Peyer's patch (tissue), 4 donors: ENCODE measurements at regions not wholly inside any gene's neighbourhood (a gene's known extent, or its start where the extent isn't known, plus 50 kb on each side); places are given as distances from the start of the nearest gene placed in this dataset.

Source experiments
- DNase-seq, 3 donors: peaks; one replicate each; pipeline ENCODE4 v3.0.0-alpha.2; 2017 to 2019
- H3K27ac ChIP-seq, 4 donors: fragments of 200-600 bp; sonication (generic); one replicate each; pipeline ENCODE4 v1.5.1; 2016 to 2019
- H3K27me3 ChIP-seq, 2 donors: fragments of 200-600 bp; sonication (generic); one replicate each; pipeline ENCODE4 v1.5.1; 2019
- H3K36me3 ChIP-seq, 3 donors: fragments of 200-600 bp; sonication (generic); one replicate each; pipeline ENCODE4 v1.5.1; 2016 to 2019
- H3K4me1 ChIP-seq, 4 donors: fragments of 200-600 bp; sonication (generic); one replicate each; pipeline ENCODE4 v1.5.1; 2016 to 2019
- H3K4me3 ChIP-seq, 4 donors: fragments of 200-600 bp; sonication (generic); 1 replicate in 3 of 4; 2 replicates in 1 of 4; pipeline ENCODE4 v1.5.1; 2016 to 2019; ENCODE audit warnings: mild to moderate bottlenecking in 1 of 4
- H3K9me3 ChIP-seq, 4 donors: fragments of 200-600 bp; sonication (generic); one replicate each; pipeline ENCODE4 v1.5.1; 2016 to 2019; ENCODE audit warnings: mild to moderate bottlenecking in 1 of 4
- CTCF ChIP-seq, 6 experiments: fragments of 450-650 bp in 4 of 6; fragments of 200-600 bp in 2 of 6; sonication (generic) in 1 of 6; IDR thresholded peaks; one replicate each; pipeline ENCODE4 v1.5.1; 2017 to 2019; ENCODE audit warnings: antibody characterized with exemption in 6 of 6, mild to moderate bottlenecking in 3 of 6, moderate library complexity in 1 of 6
- POLR2A ChIP-seq, 2 donors: fragments of 450-650 bp; IDR thresholded peaks; one replicate each; pipeline ENCODE4 v1.5.1; 2017; ENCODE audit warnings: antibody characterized with exemption in 2 of 2, mild to moderate bottlenecking in 2 of 2, moderate library complexity in 2 of 2

GRCh38 chr10:123463181-123463580, 203.0 kb upstream of the GPR26 start:
- Histone ChIP-seq H3K36me3 (no peaks in the 10 kb centered on the region), H3K27ac (no peak overlapping the region), H3K9me3 (no peaks in the 10 kb centered on the region), H3K27me3 (no peaks in the 10 kb centered on the region), H3K4me3 (no peak overlapping the region), H3K4me1 (no peaks in the 10 kb centered on the region)
- no peak for TF ChIP-seq CTCF (IDR thresholded peaks at IDR 0.05)
- no peak for TF ChIP-seq POLR2A (IDR thresholded peaks at IDR 0.05)
- no peak for DNase-seq

- Histone ChIP-seq H3K4me3 (no peak overlapping the region), H3K9me3 (no peaks in the 10 kb centered on the region), H3K27me3 (no peaks in the 10 kb centered on the region), H3K27ac (no peak overlapping the region), H3K36me3 (no peaks in the 10 kb centered on the region), H3K4me1 (no peaks in the 10 kb centered on the region)
- TF ChIP-seq CTCF (IDR thresholded peaks at IDR 0.05): no peak
- TF ChIP-seq POLR2A (IDR thresholded peaks at IDR 0.05): no peak
- DNase-seq: no peak
Observed at GRCh38 chr10:123463698-123464097, 202.5 kb upstream of the GPR26 start.

GRCh38 chr10:123464430-123465323, 201.5 kb upstream of the GPR26 start:
- TF ChIP-seq CTCF (IDR thresholded peaks at IDR 0.05) (no peak), POLR2A (IDR thresholded peaks at IDR 0.05) (no peak)
- Histone ChIP-seq H3K27me3 (no peaks in the 10 kb centered on the region), H3K27ac (no peak overlapping the region), H3K36me3 (no peaks in the 10 kb centered on the region), H3K4me1 (no peaks in the 10 kb centered on the region), H3K9me3 (no peaks in the 10 kb centered on the region), H3K4me3 (no peak overlapping the region)
- DNase-seq: no peak

DNA sequence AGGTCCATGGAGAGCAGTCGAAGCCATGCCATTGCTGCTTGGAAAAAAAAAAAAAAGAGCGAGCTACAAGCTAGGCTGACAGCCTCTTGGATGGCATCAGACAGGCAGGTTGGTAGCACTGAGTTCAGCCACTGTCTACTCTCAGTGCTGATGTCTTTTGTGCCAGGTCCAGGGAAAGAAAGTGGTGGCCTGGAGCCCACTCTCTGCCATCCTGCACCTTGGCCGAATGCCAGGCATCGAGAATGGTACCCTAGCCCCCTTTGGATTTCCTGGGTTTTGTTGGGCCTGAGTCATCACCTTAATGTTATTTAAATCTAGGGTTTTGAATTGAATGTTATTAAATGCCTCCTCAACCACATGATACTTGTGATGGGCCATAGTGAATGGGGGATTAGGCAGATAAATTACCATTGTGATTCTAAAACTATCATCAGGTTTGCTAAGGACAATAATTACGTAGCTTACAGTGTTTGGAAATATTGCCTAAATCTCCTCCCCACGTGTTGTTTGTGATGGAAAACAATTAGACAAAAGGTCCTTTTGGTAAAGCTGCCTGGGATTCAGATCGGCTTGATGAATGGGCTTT, 195.7 kb upstream of the GPR26 start:
- DNase-seq: no peak
- H3K4me1 ChIP-seq: no peaks in the 10 kb centered on the region

GRCh38 chr10:123471811-123472210, 194.3 kb upstream of the GPR26 start:
- no peak for DNase-seq
- no peaks in the 10 kb centered on the region for H3K9me3 ChIP-seq
- no peaks in the 10 kb centered on the region for H3K27me3 ChIP-seq
- H3K4me3 ChIP-seq: no peak overlapping the region
- H3K36me3 ChIP-seq: no peaks in the 10 kb centered on the region
- H3K27ac ChIP-seq: no peak overlapping the region
- no peak for TF ChIP-seq POLR2A (IDR thresholded peaks at IDR 0.05)
- no peak for TF ChIP-seq CTCF (IDR thresholded peaks at IDR 0.05)
- no peaks in the 10 kb centered on the region for H3K4me1 ChIP-seq

More for the DNA sequence above, 195.7 kb upstream of the GPR26 start:
- TF ChIP-seq POLR2A (IDR thresholded peaks at IDR 0.05) (no peak), CTCF (IDR thresholded peaks at IDR 0.05) (no peak)
- Histone ChIP-seq H3K4me3 (no peak overlapping the region), H3K27ac (no peak overlapping the region), H3K9me3 (no peaks in the 10 kb centered on the region), H3K27me3 (no peaks in the 10 kb centered on the region), H3K36me3 (no peaks in the 10 kb centered on the region)
